ENCODE measurements at regions not wholly inside any gene's neighbourhood (a gene's known extent, or its start where the extent isn't known, plus 50 kb on each side); places are given as distances from the start of the nearest gene placed in this dataset.

DNA sequence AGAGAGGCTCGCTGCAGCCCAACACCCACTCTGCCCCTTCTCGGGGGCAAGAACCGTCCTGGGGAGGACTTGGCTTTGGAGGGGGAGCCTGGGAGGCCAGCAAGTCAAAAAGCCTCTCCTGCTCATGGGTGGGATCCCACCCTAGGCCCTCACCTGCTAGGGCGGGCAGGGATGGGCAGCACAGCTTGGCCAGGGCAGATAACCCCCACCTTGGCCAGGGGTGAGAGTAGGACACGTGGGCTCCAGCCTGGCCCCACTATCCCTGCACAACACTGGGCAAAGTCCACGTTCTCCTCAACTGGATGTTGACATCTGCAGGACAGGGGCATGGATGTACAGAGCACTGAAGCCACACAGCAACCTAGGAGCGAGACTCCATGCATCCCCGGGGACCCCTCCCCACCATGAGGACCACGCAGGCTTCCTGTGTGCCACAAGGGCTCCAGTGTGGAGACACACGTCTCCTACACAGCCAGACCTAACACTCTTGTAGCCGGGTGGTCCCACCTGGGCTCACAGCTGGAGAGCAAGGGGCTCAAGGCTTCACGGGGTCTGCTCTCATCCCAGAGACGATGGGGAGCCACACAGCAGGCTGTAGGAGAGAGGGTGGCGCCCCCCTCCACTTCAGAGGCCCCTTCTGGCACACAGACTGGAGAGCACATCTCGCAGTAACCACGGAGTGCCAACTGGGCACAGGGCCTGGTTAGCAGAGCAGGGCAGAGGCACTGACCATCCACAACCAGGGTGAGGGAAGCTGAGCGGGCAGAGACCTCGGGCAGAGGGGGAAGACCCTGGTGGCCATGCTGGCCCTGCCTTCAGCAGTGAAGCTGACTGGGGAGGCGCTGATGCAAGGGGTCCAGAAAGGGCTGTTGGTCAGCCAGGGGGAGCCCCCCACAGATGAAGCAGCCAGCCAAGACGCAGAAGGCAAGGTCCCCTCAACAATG is 171.1 kb downstream of the CRYBB2 start:
- DNase-seq (no peak), ATAC-seq (no peak)
- Histone ChIP-seq H3K27ac (no peak overlapping the region), H3K4me3 (no peak overlapping the region), H3K9me3 (no peaks in the 10 kb centered on the region), H3K4me1 (peaks cover 18% of the 10 kb centered on the region), H3K36me3 (no peaks in the 10 kb centered on the region), H3K27me3 (no peaks in the 10 kb centered on the region)
- TF ChIP-seq, protein P1, sequence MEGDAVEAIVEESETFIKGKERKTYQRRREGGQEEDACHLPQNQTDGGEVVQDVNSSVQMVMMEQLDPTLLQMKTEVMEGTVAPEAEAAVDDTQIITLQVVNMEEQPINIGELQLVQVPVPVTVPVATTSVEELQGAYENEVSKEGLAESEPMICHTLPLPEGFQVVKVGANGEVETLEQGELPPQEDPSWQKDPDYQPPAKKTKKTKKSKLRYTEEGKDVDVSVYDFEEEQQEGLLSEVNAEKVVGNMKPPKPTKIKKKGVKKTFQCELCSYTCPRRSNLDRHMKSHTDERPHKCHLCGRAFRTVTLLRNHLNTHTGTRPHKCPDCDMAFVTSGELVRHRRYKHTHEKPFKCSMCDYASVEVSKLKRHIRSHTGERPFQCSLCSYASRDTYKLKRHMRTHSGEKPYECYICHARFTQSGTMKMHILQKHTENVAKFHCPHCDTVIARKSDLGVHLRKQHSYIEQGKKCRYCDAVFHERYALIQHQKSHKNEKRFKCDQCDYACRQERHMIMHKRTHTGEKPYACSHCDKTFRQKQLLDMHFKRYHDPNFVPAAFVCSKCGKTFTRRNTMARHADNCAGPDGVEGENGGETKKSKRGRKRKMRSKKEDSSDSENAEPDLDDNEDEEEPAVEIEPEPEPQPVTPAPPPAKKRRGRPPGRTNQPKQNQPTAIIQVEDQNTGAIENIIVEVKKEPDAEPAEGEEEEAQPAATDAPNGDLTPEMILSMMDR (IDR thresholded peaks at IDR 0.05) = no peak
- intact Hi-C loops (cut with DNase I) = no loop called here

DNA sequence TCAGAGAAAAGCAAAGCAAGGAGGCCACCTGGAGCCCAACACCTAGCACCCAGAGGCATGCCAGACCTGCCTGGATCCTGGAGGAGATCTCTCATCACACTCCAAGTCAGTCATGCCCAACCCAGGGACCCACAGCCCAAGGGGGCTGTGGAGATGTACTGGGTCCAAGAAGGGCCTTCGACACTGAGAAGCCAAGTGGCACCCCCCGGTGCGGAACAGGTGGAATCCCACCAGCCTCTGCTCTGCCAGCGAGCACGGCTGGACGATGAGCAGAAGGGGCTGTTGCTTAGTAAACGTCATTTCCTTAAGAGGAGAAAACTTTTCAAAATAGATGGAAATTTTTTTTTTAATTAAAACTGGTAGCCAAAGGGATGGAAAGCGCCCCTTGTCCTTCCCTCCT is 171.9 kb upstream of the GRK3 start:
- Histone ChIP-seq H3K4me1 (peaks cover 18% of the 10 kb centered on the region), H3K36me3 (no peaks in the 10 kb centered on the region), H3K4me3 (no peak overlapping the region), H3K27ac (no peak overlapping the region), H3K27me3 (no peaks in the 10 kb centered on the region), H3K9me3 (no peaks in the 10 kb centered on the region)
- DNase-seq (no peak), ATAC-seq (no peak)
- TF ChIP-seq, protein P1 (IDR thresholded peaks at IDR 0.05) = no peak
- intact Hi-C loops (cut with DNase I) = no loop called here

DNA sequence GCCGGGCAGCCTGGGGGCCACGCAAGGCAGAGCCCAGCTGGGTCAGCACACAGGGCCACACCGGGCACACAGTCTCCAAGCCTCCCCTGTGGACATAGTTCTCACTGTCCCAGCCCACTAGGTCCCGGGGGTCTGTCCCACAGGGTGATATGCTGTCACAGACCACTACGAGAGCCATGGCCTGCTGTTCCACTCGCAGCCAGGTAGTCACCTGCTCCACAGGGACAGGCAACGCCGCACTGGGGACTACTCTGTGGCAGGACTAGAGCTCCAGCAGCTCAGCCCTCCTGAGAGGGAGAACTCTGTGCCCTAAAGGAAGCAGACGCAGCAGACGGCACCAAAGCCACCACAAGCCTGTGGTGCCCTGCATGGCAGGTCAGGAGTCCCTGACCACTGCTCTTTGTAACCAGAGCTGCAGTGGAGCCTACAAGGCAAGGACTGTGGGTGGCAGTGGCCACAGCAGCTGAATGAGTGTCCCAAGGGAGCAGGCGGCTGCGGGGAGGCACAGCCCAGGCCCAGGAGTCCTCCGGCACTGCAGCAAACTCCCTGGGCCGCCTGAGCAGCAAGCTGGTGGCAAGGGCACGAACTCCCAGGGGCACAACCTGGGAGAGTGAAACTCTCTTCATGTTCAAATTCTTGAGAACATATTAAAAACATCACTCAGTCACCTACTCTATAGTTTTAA is 171.2 kb upstream of the GRK3 start:
- Histone ChIP-seq H3K27ac (no peak overlapping the region), H3K4me1 (peaks cover 18% of the 10 kb centered on the region), H3K9me3 (no peaks in the 10 kb centered on the region), H3K4me3 (no peak overlapping the region), H3K27me3 (no peaks in the 10 kb centered on the region), H3K36me3 (no peaks in the 10 kb centered on the region)
- no peak for ATAC-seq
- TF ChIP-seq, protein P1 (IDR thresholded peaks at IDR 0.05) = no peak
- DNase-seq = no peak
- intact Hi-C loops (cut with DNase I) = no loop called here

DNA sequence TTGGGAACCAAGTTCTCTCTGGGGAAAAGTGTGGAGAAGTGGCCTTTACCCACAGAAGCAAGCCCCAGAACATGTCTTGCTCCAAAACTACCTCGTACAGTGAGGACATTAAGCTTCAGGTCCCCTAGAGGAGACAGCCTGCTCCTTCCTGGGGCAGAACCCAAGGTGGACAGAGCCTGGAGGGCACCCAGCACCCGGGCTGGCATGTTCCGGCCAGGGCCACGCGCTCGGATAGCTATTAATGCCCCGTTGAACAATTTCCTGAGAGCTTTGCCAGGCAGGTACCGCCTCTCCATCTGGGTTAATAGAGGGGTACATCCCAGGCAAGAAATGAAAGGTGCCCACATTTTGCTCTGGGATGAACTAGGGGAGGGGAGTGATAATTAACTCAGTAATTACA is 169.0 kb upstream of the GRK3 start:
- H3K36me3 ChIP-seq = no peaks in the 10 kb centered on the region
- no peak overlapping the region for H3K4me3 ChIP-seq
- peaks cover 7% of the 10 kb centered on the region for H3K4me1 ChIP-seq
- intact Hi-C loops (cut with DNase I) = no loop called here
- ATAC-seq (no peak), DNase-seq (no peak)
- no peak overlapping the region for H3K27ac ChIP-seq
- H3K9me3 ChIP-seq = no peaks in the 10 kb centered on the region
- no peaks in the 10 kb centered on the region for H3K27me3 ChIP-seq
- TF ChIP-seq, protein P1 (IDR thresholded peaks at IDR 0.05) = no peak

DNA sequence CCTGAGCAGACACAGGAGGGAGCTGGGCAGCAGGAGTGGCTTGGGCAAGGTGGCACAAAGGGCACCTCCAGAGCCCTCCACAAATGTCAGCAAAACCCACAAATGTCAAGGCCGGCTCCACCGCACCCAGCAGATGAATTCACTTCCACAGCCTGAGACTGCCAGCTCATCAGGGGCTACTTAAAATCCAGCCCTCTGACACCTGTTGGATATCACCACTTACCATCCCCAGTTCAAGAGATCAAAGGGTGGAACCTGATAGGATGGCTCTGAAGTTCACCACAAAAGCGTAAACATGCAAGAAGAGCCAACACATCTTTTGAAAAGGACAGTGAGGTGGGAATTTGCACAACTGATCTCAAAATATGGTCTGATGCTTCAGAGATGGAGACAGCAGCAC is 168.6 kb upstream of the GRK3 start:
- no peak for ATAC-seq
- intact Hi-C loops (cut with DNase I) = no loop called here
- H3K27me3 ChIP-seq = no peaks in the 10 kb centered on the region
- H3K4me3 ChIP-seq = no peak overlapping the region
- TF ChIP-seq, protein P1 (IDR thresholded peaks at IDR 0.05) = no peak
- no peak overlapping the region for H3K27ac ChIP-seq
- H3K9me3 ChIP-seq = no peaks in the 10 kb centered on the region
- H3K4me1 ChIP-seq = peaks cover 12% of the 10 kb centered on the region
- no peak for DNase-seq
- no peaks in the 10 kb centered on the region for H3K36me3 ChIP-seq
